T-helper 1 cell treated with Interleukin-12 subunit alpha and Interleukin-12 subunit beta and Interleukin-4 antibody, amounts not matched to agents 30 μg/mL and 1 μg/mL, for 36 hours (primary cell): ENCODE measurements at regions not wholly inside any gene's neighbourhood (a gene's known extent, or its start where the extent isn't known, plus 50 kb on each side); places are given as distances from the start of the nearest gene placed in this dataset.

Experiments used
- H3K27ac Mint-ChIP-seq: one replicate; pipeline ENCODE4 v1.8.0; 2021; ENCODE audit warnings: mild to moderate bottlenecking, mixed read lengths
- H3K27me3 Mint-ChIP-seq: one replicate; pipeline ENCODE4 v1.8.0; 2021; ENCODE audit warnings: low read depth, mixed read lengths
- H3K36me3 Mint-ChIP-seq: one replicate; pipeline ENCODE4 v1.8.0; 2021; ENCODE audit warnings: low read depth, mixed read lengths
- H3K4me1 Mint-ChIP-seq: one replicate; pipeline ENCODE4 v1.8.0; 2021; ENCODE audit warnings: low read depth, mixed read lengths
- H3K4me3 Mint-ChIP-seq: one replicate; pipeline ENCODE4 v1.8.0; 2021; ENCODE audit warnings: mild to moderate bottlenecking, moderate library complexity, mixed read lengths
- H3K9me3 Mint-ChIP-seq: one replicate; pipeline ENCODE4 v1.8.0; 2021; ENCODE audit warnings: mixed read lengths

DNA sequence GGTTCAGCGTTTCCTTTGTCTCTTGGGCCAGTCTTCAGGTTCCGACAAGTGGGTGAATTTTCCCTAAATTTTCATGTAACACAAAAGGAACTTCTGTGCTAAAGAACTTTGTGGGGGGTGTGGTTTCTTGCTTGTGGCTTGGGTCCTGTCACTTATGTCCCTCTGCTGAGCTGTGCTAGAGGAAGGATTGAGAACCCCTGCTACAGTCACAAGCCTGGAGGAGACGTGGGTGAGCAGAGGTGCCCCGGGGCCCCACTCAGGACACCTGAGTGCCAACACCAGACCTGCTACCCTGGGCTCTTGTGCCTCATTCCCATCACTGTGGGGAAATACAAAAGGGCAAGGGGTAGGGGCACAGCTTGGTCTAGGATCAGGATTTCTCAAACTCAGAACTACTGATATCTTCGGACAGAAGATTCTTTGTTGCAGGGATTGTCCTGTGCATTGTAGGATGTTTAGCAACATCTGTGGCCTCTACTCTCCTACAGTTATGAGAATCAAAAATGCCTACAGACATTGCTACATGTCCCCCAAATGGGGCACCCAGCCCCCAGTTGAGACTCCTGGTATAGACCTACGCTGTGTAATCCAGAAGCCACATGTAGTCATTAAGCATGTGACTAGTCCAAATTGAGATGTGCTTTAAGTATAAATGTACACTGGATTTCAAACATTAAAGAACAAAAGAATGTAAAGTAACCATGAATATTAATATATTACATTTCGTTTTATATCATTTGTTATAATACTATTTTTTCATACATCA, 128.7 kb downstream of the LY86 start:
- peaks cover 44% of the 10 kb centered on the region for H3K4me1 Mint-ChIP-seq
- no peak overlapping the region for H3K4me3 Mint-ChIP-seq
- H3K36me3 Mint-ChIP-seq = no peaks in the 10 kb centered on the region
- H3K27ac Mint-ChIP-seq = no peak overlapping the region
- peaks cover 19% of the 10 kb centered on the region for H3K27me3 Mint-ChIP-seq
- H3K9me3 Mint-ChIP-seq = no peaks in the 10 kb centered on the region

DNA sequence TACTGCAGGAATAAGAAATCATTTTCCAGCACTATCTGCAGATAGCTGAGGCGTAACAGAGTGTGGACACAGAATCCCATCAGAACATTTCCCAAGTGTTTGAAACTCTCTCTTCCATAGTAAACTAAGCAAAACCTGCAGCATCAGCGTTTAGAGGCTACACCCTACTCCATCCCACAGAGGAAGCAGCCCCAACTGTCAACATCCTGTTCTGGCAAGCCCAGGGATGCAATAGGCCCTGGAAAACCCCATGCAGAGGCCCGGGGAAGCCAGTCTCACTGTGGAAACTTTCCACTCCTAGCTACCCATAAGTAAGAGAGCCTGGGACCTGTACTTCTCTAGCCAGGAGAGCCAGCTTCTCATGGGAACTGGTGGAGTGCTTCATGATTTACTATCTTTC, 129.4 kb downstream of the LY86 start:
- peak overlapping the region; percentile 71 for H3K27ac Mint-ChIP-seq
- no peaks in the 10 kb centered on the region for H3K9me3 Mint-ChIP-seq
- H3K4me1 Mint-ChIP-seq = peaks cover 38% of the 10 kb centered on the region
- peak overlapping the region; percentile 31 for H3K4me3 Mint-ChIP-seq
- H3K36me3 Mint-ChIP-seq = no peaks in the 10 kb centered on the region
- H3K27me3 Mint-ChIP-seq = peaks cover 17% of the 10 kb centered on the region

DNA sequence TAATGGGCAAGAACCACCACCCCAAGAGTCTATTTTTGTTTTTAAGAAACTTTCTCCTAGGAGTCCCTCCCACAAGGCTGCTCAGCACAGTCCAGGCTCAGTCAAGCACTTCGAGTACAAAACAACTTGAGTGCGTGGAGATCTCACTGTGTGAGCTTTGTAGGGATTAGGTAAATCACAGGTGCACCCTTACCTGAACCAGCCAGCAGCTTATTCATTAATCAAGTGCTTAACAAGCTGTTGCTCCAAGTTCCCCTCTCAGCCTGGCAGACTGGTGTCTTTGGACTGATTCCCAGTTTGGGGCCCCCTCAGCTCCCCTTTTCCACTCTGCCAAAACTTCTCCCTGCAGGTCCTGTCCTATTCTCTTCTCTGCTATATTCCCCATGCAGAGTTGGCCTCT, 133.1 kb downstream of the LY86 start:
- no peak overlapping the region for H3K27ac Mint-ChIP-seq

DNA sequence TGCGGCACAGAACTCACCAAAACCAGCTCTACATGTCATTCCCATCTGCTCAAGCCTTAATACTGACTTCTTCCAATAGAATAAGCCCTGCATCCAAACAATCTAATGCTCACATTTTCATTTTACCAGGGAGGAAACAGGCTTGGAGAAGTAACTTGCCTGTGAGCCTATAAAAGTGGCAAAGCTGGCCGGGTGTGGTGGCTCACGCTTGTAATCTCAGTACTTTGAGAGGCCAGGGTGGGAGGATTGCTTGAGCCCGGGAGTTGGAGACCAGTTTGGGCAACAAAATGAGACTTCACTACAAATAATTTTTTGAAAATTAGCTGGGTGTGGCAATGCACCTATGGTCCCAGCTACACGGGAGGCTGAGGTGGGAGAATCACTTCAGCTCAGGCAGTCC, 133.7 kb downstream of the LY86 start:
- peaks cover 30% of the 10 kb centered on the region for H3K4me1 Mint-ChIP-seq
- no peak overlapping the region for H3K27ac Mint-ChIP-seq
- peaks cover 44% of the 10 kb centered on the region for H3K27me3 Mint-ChIP-seq
- H3K36me3 Mint-ChIP-seq = no peaks in the 10 kb centered on the region
- no peak overlapping the region for H3K4me3 Mint-ChIP-seq
- H3K9me3 Mint-ChIP-seq = no peaks in the 10 kb centered on the region

More for the DNA sequence above, 133.1 kb downstream of the LY86 start:
- Mint-ChIP-seq H3K4me1 (peaks cover 34% of the 10 kb centered on the region), H3K4me3 (no peak overlapping the region), H3K36me3 (no peaks in the 10 kb centered on the region), H3K27me3 (peaks cover 39% of the 10 kb centered on the region), H3K9me3 (no peaks in the 10 kb centered on the region)

DNA sequence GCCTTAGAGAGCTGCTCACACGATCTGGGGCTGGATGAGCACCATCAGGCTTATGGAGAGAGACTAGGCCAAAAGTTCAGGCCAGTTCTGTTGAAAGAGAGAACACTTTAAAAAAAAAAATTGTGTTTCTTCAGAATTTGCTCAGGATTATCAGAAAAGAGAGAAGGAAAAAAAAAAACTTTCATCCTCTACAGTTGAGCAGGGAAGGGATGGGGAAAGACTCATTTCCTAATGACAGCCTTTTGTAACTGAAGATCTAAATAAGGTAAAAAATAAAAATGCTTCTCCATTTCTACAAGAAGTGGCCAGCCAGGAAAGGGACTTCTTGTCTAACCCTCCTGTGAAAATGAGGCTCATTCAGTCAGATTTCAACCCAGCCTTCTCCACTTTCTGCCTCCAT, 134.8 kb downstream of the LY86 start:
- H3K4me3 Mint-ChIP-seq = no peak overlapping the region
- no peaks in the 10 kb centered on the region for H3K36me3 Mint-ChIP-seq
- peaks cover 28% of the 10 kb centered on the region for H3K4me1 Mint-ChIP-seq
- no peak overlapping the region for H3K27ac Mint-ChIP-seq
- H3K9me3 Mint-ChIP-seq = no peaks in the 10 kb centered on the region
- peaks cover 49% of the 10 kb centered on the region for H3K27me3 Mint-ChIP-seq

DNA sequence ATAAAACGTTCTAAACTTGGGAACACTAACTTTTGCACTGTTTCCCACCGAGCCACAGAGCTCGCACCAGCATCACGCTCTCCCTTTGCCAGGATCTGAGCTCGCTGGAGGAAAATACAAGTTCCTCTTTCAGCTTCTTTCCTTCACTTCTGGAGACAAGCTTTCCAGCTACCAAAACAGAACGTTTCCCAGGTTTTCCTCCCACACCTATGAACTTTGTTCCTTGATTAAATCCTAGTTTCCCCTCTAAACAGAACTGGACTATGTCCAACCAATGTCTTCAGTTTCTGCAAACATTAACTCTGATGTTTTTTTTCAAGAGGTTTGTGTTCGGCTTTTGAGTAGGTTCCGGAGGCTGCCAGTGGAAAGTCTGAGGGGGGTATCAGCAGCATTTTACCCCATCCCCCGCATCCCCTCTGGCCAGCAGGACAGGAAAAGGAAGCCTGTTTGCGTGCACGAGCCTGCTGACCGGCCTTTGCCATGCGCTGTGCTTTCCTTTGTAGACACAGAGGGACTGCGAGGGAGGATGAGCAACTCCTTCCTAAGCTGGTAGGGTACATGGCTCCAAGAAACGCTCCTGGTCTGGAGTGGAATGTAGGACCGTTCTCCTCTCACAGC, 135.5 kb downstream of the LY86 start:
- Mint-ChIP-seq H3K4me3 (no peak overlapping the region), H3K36me3 (no peaks in the 10 kb centered on the region), H3K27ac (no peak overlapping the region), H3K4me1 (peaks cover 24% of the 10 kb centered on the region), H3K9me3 (no peaks in the 10 kb centered on the region), H3K27me3 (peaks cover 52% of the 10 kb centered on the region)

DNA sequence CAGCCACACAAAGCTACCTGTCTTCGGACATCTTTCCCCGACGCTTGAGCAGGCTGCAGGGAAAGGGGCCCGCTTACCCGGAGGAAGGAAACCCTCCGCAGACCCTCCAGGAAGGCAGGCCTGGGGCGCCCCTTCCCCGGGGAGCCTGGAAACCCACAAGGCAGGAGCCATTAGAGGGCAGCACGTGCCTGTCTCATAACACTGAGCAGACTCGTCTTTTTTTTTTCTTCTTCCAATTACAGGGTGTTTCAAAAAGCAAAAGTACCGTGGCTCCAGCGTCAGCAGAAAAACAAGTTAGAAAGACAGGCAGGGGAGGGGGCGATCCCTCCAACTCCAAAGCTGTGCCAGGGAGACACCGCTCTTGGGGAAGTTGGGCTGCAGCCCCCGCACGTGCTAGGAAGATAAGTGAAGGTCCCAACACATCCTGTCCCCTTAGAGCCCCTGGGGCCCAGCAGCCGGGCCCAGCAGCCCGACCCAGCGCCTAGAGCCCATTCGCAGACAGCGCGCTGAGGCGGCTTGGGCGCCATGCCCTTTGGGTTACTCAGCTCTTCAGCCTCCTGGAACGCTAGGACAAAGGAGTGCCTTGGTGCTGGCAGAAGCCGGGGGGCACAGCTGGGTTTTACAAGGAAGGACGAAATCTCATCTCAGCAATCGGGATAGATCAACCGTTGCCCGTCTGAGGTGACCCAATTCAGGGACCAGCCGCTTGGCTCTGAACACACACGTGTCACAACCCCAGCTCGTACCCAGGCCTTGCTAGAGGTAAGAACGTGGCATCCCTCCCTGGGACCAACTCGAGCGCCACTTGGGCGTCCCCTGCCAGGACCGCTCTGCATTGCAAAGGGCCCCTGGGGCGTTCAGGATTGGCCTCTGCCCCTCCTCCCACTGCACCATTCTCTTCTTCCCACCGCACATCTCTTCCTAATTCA, 136.3 kb downstream of the LY86 start:
- Mint-ChIP-seq H3K27ac (no peak overlapping the region), H3K4me1 (peaks cover 19% of the 10 kb centered on the region), H3K9me3 (no peaks in the 10 kb centered on the region), H3K36me3 (no peaks in the 10 kb centered on the region), H3K27me3 (peaks cover 52% of the 10 kb centered on the region), H3K4me3 (peak overlapping the region; percentile 45)

DNA sequence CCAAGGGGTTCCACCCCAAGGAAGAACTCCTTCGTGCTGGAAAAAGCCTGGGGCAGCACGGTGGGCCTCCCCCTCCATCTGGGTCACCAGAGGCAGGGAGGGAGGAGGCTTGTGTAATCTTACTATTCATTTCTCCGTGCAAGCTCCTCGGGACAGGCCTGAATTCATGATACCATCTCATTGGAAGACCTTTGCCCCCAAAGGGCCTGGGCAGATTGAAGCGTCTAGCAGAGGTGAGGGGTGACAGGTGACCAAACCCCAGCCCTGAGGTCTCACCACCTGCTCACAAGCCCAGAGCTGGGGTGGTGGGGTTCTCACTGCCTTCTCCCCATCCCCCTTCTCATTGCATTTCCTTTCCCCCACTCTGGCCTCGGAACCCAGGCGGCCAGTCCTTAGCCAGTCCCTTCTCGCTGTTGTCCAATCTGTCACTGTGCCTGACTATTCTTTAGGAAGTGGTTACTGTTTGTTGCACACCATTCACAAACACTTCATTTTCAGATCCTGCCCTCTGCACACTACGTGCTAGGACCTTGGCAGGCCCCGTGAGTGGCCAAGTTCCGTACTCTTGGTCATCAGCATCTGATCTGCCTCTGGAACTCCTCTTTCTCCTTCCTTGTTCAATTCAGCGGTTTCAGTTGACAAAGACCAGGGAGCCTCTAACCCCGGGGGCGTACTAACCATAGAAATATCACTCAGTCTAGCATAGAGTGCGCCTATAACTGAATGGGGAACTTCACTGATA, 137.1 kb downstream of the LY86 start:
- Mint-ChIP-seq H3K36me3 (no peaks in the 10 kb centered on the region), H3K27ac (no peak overlapping the region), H3K4me1 (peaks cover 19% of the 10 kb centered on the region), H3K9me3 (no peaks in the 10 kb centered on the region), H3K27me3 (peaks cover 54% of the 10 kb centered on the region), H3K4me3 (peak overlapping the region; percentile 49)

DNA sequence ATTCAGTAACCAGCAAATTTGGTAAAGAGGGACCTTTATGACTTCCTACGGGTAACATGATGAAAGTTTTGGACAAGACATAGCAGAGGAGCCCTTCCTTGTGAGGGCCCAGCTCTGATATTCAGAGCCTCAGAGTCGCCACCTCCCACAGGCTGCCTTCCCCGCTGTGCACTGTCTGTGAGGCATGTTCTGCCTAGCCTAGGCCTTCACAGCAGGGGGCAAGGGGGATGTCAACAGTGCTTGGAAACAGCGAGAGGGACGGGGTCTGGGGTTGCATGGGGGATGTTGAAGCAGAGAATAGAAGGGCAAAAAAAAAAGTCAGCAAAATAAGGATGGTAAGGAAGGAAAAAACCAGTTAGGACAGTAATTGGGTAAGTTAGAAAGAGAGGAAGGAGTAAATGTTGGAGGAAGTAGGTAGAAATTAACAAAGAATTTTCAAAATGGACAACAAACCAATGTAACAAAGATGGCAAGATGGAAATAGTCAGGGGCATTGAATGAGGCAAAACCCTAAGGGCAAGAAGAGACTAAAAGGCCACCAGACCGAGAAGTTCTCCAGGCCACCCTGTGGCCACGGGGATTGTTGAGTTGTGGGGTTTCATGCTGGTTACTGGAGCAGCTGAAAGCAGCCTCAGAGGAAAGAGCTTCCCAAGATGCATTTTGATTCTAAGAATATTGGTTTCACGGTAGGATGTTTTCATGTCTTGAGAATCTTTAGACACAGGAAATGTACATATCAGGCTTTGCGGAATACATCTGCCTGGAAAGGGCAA, 139.8 kb downstream of the LY86 start:
- H3K4me1 Mint-ChIP-seq = peaks cover 14% of the 10 kb centered on the region
- H3K36me3 Mint-ChIP-seq = no peaks in the 10 kb centered on the region
- no peak overlapping the region for H3K27ac Mint-ChIP-seq
- no peaks in the 10 kb centered on the region for H3K9me3 Mint-ChIP-seq
- H3K4me3 Mint-ChIP-seq = no peak overlapping the region
- peaks cover 40% of the 10 kb centered on the region for H3K27me3 Mint-ChIP-seq

DNA sequence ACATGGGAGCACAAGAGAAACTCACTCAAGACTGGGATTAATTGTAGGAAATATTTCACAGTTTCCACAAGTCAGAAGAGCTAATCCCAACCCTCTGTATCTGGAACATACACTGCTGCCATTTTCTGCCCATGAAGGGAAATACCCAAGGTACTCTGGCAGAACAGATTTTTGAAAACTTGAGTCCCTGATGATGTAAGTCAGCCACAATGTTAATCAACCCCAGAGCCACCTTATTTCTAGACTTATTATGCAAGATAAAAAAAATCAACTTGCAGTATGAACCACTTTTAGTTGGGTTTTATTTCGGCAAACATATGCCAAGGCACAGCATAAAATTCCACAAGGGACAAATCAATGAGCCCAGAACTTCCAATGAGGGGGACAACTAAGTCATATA, 141.5 kb downstream of the LY86 start:
- Mint-ChIP-seq H3K4me3 (no peak overlapping the region), H3K9me3 (no peaks in the 10 kb centered on the region), H3K27me3 (peaks cover 44% of the 10 kb centered on the region), H3K36me3 (no peaks in the 10 kb centered on the region), H3K4me1 (peaks cover 10% of the 10 kb centered on the region), H3K27ac (no peak overlapping the region)

DNA sequence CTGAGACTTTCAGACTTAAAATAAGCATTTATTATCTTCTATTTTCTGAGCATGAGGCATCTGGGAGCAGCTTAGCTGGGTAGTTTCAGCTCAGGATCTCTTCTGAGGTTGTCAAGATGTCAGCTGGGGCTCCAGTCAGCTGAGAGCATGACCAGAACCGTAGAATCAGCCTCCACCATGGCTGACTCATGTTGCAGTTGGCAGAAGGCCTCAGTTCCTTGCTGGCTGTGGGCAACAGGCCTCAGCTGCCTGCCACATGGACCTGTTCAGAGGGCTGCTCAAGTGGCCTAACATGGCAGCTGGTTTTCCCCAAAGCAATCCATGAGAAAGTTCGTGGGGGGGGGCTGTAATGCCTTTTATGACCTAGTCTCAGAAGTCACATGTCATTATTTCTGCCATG, 142.3 kb downstream of the LY86 start:
- no peak overlapping the region for H3K4me3 Mint-ChIP-seq
- H3K36me3 Mint-ChIP-seq = no peaks in the 10 kb centered on the region
- H3K9me3 Mint-ChIP-seq = no peaks in the 10 kb centered on the region
- no peak overlapping the region for H3K27ac Mint-ChIP-seq
- H3K27me3 Mint-ChIP-seq = peaks cover 47% of the 10 kb centered on the region
- H3K4me1 Mint-ChIP-seq = peaks cover 8% of the 10 kb centered on the region

DNA sequence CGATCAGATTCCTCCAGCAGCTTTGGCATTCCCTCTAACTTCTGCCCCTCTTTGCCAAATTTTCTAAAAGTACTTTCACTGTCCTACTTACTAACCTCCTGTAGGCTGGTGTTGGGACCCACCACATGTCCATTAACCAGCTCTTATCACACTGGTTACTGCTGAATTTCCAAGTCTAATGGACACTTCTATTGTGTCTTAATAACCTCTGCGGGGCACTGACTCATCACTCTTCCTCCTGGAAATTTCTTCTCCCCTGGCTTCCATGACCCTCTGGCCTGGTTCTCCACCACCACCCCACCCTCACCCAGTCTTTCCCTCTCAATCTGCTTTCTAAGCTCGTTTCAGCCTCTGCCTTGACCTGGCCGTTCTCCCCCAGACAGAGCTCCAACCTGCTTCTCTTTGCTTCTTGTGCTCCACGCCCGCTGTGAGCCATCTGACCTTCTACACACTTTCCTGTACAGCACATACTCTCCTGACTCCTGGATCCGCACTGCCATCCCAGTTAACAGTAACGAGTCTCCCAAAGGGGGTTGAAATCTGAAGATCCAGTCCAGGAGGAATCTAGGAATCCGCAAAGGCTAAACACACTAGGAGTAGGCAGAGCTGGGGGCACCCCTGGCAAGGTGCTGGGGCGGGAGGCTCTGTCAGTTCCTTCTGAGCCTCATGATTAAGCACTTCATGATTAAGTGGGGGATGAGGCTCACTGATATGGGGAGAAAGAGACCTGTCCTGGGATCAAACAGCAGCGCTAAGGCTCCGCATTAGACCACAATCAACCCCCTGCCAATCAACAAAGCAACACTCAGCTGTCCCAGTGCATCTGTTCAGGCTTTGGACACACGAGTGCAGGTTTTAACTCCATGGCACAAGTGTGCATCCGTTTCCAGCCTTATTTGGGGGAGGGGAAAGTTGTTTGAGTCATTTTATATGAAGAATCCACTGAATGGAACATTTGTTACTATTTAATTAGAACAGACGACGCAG, 146.3 kb downstream of the LY86 start:
- Mint-ChIP-seq H3K4me3 (no peak overlapping the region), H3K36me3 (no peaks in the 10 kb centered on the region), H3K27ac (no peak overlapping the region), H3K4me1 (no peaks in the 10 kb centered on the region), H3K9me3 (no peaks in the 10 kb centered on the region), H3K27me3 (peaks cover 65% of the 10 kb centered on the region)
